ENCODE measurements at regions not wholly inside any gene's neighbourhood (a gene's known extent, or its start where the extent isn't known, plus 50 kb on each side); places are given as distances from the start of the nearest gene placed in this dataset.

DNA sequence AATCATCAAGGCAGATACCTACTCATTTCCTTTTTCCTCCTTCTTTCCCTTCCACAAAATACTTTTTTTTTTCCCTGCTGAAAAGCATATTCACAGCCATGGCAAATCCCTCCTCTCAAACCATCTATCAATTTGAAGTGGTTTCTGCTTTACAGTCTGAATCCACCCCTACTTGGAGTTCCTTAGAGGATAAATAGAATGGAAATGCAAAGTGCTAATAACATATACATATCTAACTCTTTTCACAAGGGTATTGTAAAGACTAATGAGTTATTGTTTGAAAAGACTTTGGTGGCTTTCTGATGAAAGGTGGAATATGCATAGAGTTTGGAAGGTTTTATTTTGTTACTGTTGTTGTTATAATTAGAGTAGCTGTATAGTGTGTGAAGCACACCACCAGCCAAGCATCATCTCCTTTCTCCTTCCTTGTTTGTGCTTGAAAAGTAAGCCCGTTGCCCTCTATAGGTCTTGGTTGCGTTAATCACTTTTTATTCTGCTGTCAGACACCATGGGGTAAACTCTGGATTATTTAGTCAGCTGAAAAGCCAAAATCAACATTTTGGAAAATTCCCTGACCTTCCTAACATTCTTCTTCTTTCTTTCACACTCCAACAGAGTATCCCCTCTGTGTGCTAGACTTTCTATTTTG is 2126.9 kb upstream of the CELF4 start:
- Histone ChIP-seq H3K4me1 (ENCODE audit: control insufficient read depth, extremely low read depth, insufficient read depth, low read length) (no peaks in the 10 kb centered on the region), H3K36me3 (ENCODE audit: control insufficient read depth in 2 of 2, extremely low read depth in 1 of 2, insufficient read depth in 2 of 2, low read length in 2 of 2) (no peaks in the 10 kb centered on the region), H4K20me1 (replicated peaks; ENCODE audit: control insufficient read depth, extremely low read depth, insufficient read depth, low read length) (no peaks in the 10 kb centered on the region), H3K79me2 (ENCODE audit: control insufficient read depth, insufficient read depth, low read length) (no peaks in the 10 kb centered on the region), H3K27ac (ENCODE audit: insufficient read depth, low read depth, low read length) (no peak overlapping the region), H2AFZ (ENCODE audit: low read depth, low read length) (no peak overlapping the region), H3K27me3 (ENCODE audit: control insufficient read depth in 2 of 2, insufficient read depth in 2 of 2, low read length in 2 of 2) (no peaks in the 10 kb centered on the region), H3K9me1 (replicated peaks; ENCODE audit: control insufficient read depth, extremely low read depth, insufficient read depth, low read length) (no peaks in the 10 kb centered on the region), H3K9ac (replicated peaks; ENCODE audit: extremely low read depth, insufficient read depth, low read length) (no peak overlapping the region), H3K9me3 (replicated peaks; ENCODE audit: control insufficient read depth, insufficient read depth, low read length) (no peaks in the 10 kb centered on the region), H3K4me2 (ENCODE audit: insufficient read depth, low read length) (no peak overlapping the region), H3K4me3 (replicated peaks in 1 of 3; ENCODE audit: insufficient read depth in 1 of 3, low read depth in 1 of 3, low read length in 3 of 3) (no peak overlapping the region)
- intact Hi-C loops (cut with micrococcal nuclease) (no loop called here), dilution Hi-C loops (cut with MboI; ENCODE audit: extremely low pct_ligation_motif_present, low sequenced_read_pairs) (no loop called here)
- ChIA-PET CTCF (no interaction called here), POLR2A (no interaction called here)
- DNase-seq (ENCODE audit: low read depth, low spot score) (no peak), FAIRE-seq (no peak)
- TF ChIP-seq GATA2 (IDR thresholded peaks at IDR 0.05; ENCODE audit: insufficient read depth, insufficient read length, low read depth, low read length) (no peak), POLR2AphosphoS5 (IDR thresholded peaks at IDR 0.05; ENCODE audit: insufficient read depth, low read depth, low read length) (no peak), FOS (IDR thresholded peaks at IDR 0.05; ENCODE audit: borderline replicate concordance, insufficient read depth, low read length) (no peak), JUN (IDR thresholded peaks at IDR 0.05; ENCODE audit: borderline replicate concordance, insufficient read depth, insufficient read length, low read depth) (no peak)
- TF ChIP-seq, protein P1, sequence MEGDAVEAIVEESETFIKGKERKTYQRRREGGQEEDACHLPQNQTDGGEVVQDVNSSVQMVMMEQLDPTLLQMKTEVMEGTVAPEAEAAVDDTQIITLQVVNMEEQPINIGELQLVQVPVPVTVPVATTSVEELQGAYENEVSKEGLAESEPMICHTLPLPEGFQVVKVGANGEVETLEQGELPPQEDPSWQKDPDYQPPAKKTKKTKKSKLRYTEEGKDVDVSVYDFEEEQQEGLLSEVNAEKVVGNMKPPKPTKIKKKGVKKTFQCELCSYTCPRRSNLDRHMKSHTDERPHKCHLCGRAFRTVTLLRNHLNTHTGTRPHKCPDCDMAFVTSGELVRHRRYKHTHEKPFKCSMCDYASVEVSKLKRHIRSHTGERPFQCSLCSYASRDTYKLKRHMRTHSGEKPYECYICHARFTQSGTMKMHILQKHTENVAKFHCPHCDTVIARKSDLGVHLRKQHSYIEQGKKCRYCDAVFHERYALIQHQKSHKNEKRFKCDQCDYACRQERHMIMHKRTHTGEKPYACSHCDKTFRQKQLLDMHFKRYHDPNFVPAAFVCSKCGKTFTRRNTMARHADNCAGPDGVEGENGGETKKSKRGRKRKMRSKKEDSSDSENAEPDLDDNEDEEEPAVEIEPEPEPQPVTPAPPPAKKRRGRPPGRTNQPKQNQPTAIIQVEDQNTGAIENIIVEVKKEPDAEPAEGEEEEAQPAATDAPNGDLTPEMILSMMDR (IDR thresholded peaks at IDR 0.05; ENCODE audit: extremely low read depth in 1 of 2, insufficient read depth in 1 of 2, low read depth in 1 of 2, low read length in 2 of 2): no peak
- no TSS peak for BruUV-seq (replicated peaks)

All from endothelial cell of umbilical vein (primary cell).